ENCODE measurements at regions not wholly inside any gene's neighbourhood (a gene's known extent, or its start where the extent isn't known, plus 50 kb on each side); places are given as distances from the start of the nearest gene placed in this dataset.
A peak's percentile ranks its signal among the peaks of the same experiment; 100 is the strongest.

- TF ChIP-seq MAFF (IDR thresholded peaks at IDR 0.05; ENCODE audit: low read depth, low read length) (peak; percentile 64; the same call in 1 of the 2 replicates), MAFK (conservative IDR thresholded peaks at IDR 0.05 in 1 of 2, IDR thresholded peaks at IDR 0.05 in 1 of 2; ENCODE audit: low read length in 2 of 2) (peak; percentile 68 to 75; a peak in 3 of 4 replicates), ATF1 (CRISPR knock-in tag; IDR thresholded peaks at IDR 0.05) (no peak)
- no peak overlapping the region for H3K4me2 ChIP-seq (ENCODE audit: low read depth, low read length)
- CTCF ChIA-PET (ENCODE audit: low intra/inter-chr PET ratio, low total read pairs), result no interaction called here
Observed at GRCh38 chr16:51852892-51853291, 694.1 kb downstream of the TOX3 start.

GRCh38 chr16:51851111-51851510 lies 695.8 kb downstream of the TOX3 start:
- in situ Hi-C loops (cut with HindIII; ENCODE audit: extremely low pct_ligation_motif_present, low pct_unique_long_range_greater_than_20kb), result no loop called here
- H3K4me3 ChIP-seq (replicated peaks in 1 of 3; ENCODE audit: insufficient read depth in 1 of 3, low read depth in 2 of 3, low read length in 3 of 3), result no peak overlapping the region
- H3K27ac ChIP-seq (ENCODE audit: extremely low read length, insufficient read depth, low read length), result no peak overlapping the region
- H3K4me1 ChIP-seq (ENCODE audit: insufficient read depth, low read length), result no peaks in the 10 kb centered on the region
- no peak for DNase-seq (ENCODE audit: low spot score)
- no TSS peak for BruUV-seq (replicated peaks)
- no peak for FAIRE-seq
- ChIA-PET CTCF (ENCODE audit: low intra/inter-chr PET ratio, low total read pairs) (no interaction called here), POLR2A (no interaction called here)
- no peak overlapping the region for H3K4me2 ChIP-seq (ENCODE audit: low read depth, low read length)
- no peak overlapping the region for H2AFZ ChIP-seq (ENCODE audit: low read length)
- no peak overlapping the region for H3K9ac ChIP-seq (ENCODE audit: insufficient read depth, low read depth, low read length)
- H3K36me3 ChIP-seq (replicated peaks in 1 of 2; ENCODE audit: control insufficient read depth in 1 of 2, insufficient read depth in 2 of 2, low read length in 2 of 2), result no peaks in the 10 kb centered on the region
- no peaks in the 10 kb centered on the region for H3K27me3 ChIP-seq (ENCODE audit: control insufficient read depth in 1 of 2, insufficient read depth in 2 of 2, low read length in 2 of 2)
- H4K20me1 ChIP-seq (ENCODE audit: insufficient read depth, low read length), result no peaks in the 10 kb centered on the region
- no peaks in the 10 kb centered on the region for H3K9me3 ChIP-seq (ENCODE audit: low read length)
- no peaks in the 10 kb centered on the region for H3K79me2 ChIP-seq (ENCODE audit: insufficient read depth, low read length)
- ATAC-seq, result no peak
- intact Hi-C loops (cut with micrococcal nuclease; ENCODE audit: unreplicated experiment), result no loop called here
- 50% methylated on average over 3 of the region's 3 CpGs for WGBS (ENCODE audit: low lambda C conversion rate)
- TF ChIP-seq ZNF318 (CRISPR knock-in tag; IDR thresholded peaks at IDR 0.05), result no peak
- TF ChIP-seq, protein P1, sequence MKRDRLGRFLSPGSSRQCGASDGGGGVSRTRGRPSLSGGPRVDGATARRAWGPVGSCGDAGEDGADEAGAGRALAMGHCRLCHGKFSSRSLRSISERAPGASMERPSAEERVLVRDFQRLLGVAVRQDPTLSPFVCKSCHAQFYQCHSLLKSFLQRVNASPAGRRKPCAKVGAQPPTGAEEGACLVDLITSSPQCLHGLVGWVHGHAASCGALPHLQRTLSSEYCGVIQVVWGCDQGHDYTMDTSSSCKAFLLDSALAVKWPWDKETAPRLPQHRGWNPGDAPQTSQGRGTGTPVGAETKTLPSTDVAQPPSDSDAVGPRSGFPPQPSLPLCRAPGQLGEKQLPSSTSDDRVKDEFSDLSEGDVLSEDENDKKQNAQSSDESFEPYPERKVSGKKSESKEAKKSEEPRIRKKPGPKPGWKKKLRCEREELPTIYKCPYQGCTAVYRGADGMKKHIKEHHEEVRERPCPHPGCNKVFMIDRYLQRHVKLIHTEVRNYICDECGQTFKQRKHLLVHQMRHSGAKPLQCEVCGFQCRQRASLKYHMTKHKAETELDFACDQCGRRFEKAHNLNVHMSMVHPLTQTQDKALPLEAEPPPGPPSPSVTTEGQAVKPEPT (CRISPR knock-in tag; IDR thresholded peaks at IDR 0.05; ENCODE audit: low read depth), result no peak

More at GRCh38 chr16:51852892-51853291, 694.1 kb downstream of the TOX3 start:
- Histone ChIP-seq H3K27ac (ENCODE audit: extremely low read length, insufficient read depth, low read length) (no peak overlapping the region), H3K9ac (ENCODE audit: insufficient read depth, low read depth, low read length) (no peak overlapping the region), H3K27me3 (ENCODE audit: control insufficient read depth in 1 of 2, insufficient read depth in 2 of 2, low read length in 2 of 2) (no peaks in the 10 kb centered on the region), H3K36me3 (replicated peaks in 1 of 2; ENCODE audit: control insufficient read depth in 1 of 2, insufficient read depth in 2 of 2, low read length in 2 of 2) (no peaks in the 10 kb centered on the region), H3K4me3 (replicated peaks in 1 of 3; ENCODE audit: insufficient read depth in 1 of 3, low read depth in 2 of 3, low read length in 3 of 3) (no peak overlapping the region), H4K20me1 (ENCODE audit: insufficient read depth, low read length) (no peaks in the 10 kb centered on the region), H2AFZ (ENCODE audit: low read length) (no peak overlapping the region), H3K9me3 (ENCODE audit: low read length) (no peaks in the 10 kb centered on the region), H3K4me1 (ENCODE audit: insufficient read depth, low read length) (no peaks in the 10 kb centered on the region), H3K79me2 (ENCODE audit: insufficient read depth, low read length) (no peaks in the 10 kb centered on the region)
- no TSS peak for BruUV-seq (replicated peaks)
- WGBS (ENCODE audit: low lambda C conversion rate), result 30% methylated on average over 1 of the region's 1 CpG
- in situ Hi-C loops (cut with HindIII; ENCODE audit: extremely low pct_ligation_motif_present, low pct_unique_long_range_greater_than_20kb), result no loop called here
- intact Hi-C loops (cut with micrococcal nuclease; ENCODE audit: unreplicated experiment), result no loop called here
- ATAC-seq, result no peak
- no peak for DNase-seq (ENCODE audit: low spot score)
- POLR2A ChIA-PET, result no interaction called here
- FAIRE-seq, result no peak
